ENCODE measurements at regions not wholly inside any gene's neighbourhood (a gene's known extent, or its start where the extent isn't known, plus 50 kb on each side); places are given as distances from the start of the nearest gene placed in this dataset.

DNA sequence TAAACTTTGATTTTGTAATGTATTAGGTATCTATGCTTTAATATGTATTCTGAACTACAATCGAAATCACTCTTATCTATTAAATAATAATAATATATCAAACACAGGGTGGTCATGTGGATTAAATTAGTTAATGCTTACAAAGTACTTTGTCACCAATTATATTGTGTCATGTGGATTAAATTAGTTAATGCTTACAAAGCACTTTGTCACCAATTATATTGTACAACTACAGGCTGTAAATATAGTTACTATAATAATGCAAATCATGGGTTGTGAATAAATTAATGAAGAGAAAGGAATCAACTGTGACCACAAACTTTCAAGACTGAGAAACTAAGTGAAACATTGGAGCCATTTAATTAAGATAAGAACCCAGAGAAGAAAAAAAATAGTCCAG is 1929.1 kb upstream of the PCDH20 start:
- TF ChIP-seq SIX5 (IDR thresholded peaks at IDR 0.05; ENCODE audit: low read depth, low read length, severe bottlenecking) (no peak), ESRRA (IDR thresholded peaks at IDR 0.05; ENCODE audit: low read length) (no peak), CTCF (IDR thresholded peaks at IDR 0.05 in 2 of 3, conservative IDR thresholded peaks at IDR 0.05 in 1 of 3; ENCODE audit: control insufficient read depth in 2 of 3, extremely low read depth in 1 of 3, insufficient read depth in 1 of 3, low read depth in 3 of 3, low read length in 3 of 3) (no peak), HDGF (IDR thresholded peaks at IDR 0.05) (no peak)
- TF ChIP-seq, protein P1, sequence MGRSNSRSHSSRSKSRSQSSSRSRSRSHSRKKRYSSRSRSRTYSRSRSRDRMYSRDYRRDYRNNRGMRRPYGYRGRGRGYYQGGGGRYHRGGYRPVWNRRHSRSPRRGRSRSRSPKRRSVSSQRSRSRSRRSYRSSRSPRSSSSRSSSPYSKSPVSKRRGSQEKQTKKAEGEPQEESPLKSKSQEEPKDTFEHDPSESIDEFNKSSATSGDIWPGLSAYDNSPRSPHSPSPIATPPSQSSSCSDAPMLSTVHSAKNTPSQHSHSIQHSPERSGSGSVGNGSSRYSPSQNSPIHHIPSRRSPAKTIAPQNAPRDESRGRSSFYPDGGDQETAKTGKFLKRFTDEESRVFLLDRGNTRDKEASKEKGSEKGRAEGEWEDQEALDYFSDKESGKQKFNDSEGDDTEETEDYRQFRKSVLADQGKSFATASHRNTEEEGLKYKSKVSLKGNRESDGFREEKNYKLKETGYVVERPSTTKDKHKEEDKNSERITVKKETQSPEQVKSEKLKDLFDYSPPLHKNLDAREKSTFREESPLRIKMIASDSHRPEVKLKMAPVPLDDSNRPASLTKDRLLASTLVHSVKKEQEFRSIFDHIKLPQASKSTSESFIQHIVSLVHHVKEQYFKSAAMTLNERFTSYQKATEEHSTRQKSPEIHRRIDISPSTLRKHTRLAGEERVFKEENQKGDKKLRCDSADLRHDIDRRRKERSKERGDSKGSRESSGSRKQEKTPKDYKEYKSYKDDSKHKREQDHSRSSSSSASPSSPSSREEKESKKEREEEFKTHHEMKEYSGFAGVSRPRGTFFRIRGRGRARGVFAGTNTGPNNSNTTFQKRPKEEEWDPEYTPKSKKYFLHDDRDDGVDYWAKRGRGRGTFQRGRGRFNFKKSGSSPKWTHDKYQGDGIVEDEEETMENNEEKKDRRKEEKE (IDR thresholded peaks at IDR 0.05) = no peak
